ENCODE measurements at regions not wholly inside any gene's neighbourhood (a gene's known extent, or its start where the extent isn't known, plus 50 kb on each side); places are given as distances from the start of the nearest gene placed in this dataset.
"Not testable (repeated sequence)": the region's sequence is repeated elsewhere in the genome, so short reads cannot be mapped to it uniquely, and the experiment has no call there.

- H3K36me3 ChIP-seq (ENCODE audit: insufficient read depth, low read length), result no peaks in the 10 kb centered on the region
- H3K4me3 ChIP-seq (ENCODE audit: low read length), result peak overlapping the region; percentile 48
- POLR2A ChIA-PET, result no interaction called here
- Mint-ChIP-seq H3K36me3 (ENCODE audit: low read depth) (no peaks in the 10 kb centered on the region), H3K27ac (peak overlapping the region; percentile 90), H3K4me3 (peak overlapping the region; percentile 78), H3K9me3 (no peaks in the 10 kb centered on the region), H3K4me1 (ENCODE audit: low read depth) (peaks cover 50% of the 10 kb centered on the region), H3K27me3 (no peaks in the 10 kb centered on the region)
- H3K27me3 ChIP-seq (ENCODE audit: control insufficient read depth in 1 of 2, insufficient read depth in 2 of 2, low read length in 2 of 2), result no peaks in the 10 kb centered on the region
- DNase-seq (no peak), ATAC-seq (ENCODE audit: poor library complexity) (no peak)
- TF ChIP-seq CTCF (IDR thresholded peaks at IDR 0.05), result no peak
- H3K4me1 ChIP-seq (ENCODE audit: insufficient read depth, low read length), result peaks cover 25% of the 10 kb centered on the region
- CTCF ChIA-PET, result interaction anchor here (1.0 to 1.2 kb wide), 2 partner anchors 21 to 187 kb away, joined by 3 to 4 read pairs; no protein-coding TSS in a partner anchor
- intact Hi-C loops (cut with DNase I, micrococcal nuclease), result no loop called here
- H3K9me3 ChIP-seq (ENCODE audit: control insufficient read depth in 1 of 2, insufficient read depth in 1 of 2, low read length in 2 of 2), result no peaks in the 10 kb centered on the region
- no peak overlapping the region for H3K27ac ChIP-seq (ENCODE audit: low read depth in 1 of 2, low read length in 2 of 2)
Measured at GRCh38 chr14:106396999-106397398, 870.6 kb downstream of the TMEM121 start.

- H3K4me3 Mint-ChIP-seq; H3K27ac Mint-ChIP-seq; H3K9me3 ChIP-seq (ENCODE audit: control insufficient read depth in 1 of 2, insufficient read depth in 1 of 2, low read length in 2 of 2); H3K27ac ChIP-seq (ENCODE audit: low read depth in 1 of 2, low read length in 2 of 2); H3K9me3 Mint-ChIP-seq; POLR2A ChIA-PET; H3K27me3 Mint-ChIP-seq; H3K36me3 Mint-ChIP-seq (ENCODE audit: low read depth); H3K36me3 ChIP-seq (ENCODE audit: insufficient read depth, low read length); H3K27me3 ChIP-seq (ENCODE audit: control insufficient read depth in 1 of 2, insufficient read depth in 2 of 2, low read length in 2 of 2); intact Hi-C loops (cut with DNase I, micrococcal nuclease): not testable (repeated sequence)
- CTCF ChIA-PET, result interaction anchor here (0.7 to 1.5 kb wide), 2 partner anchors 10 to 18 kb away, joined by 3 to 7 read pairs; no protein-coding TSS in a partner anchor
- ATAC-seq (ENCODE audit: poor library complexity), result peak; percentile 46
- peaks cover 41% of the 10 kb centered on the region for H3K4me1 Mint-ChIP-seq (ENCODE audit: low read depth)
- Histone ChIP-seq H3K4me3 (ENCODE audit: low read length) (peak overlapping the region; percentile 48), H3K4me1 (ENCODE audit: insufficient read depth, low read length) (peaks cover 20% of the 10 kb centered on the region)
- DNase-seq, result peak in 5 of 14 experiments; percentile 35 to 63 (median 60)
Measured at GRCh38 chr14:106398931-106399331, 872.5 kb downstream of the TMEM121 start.

GRCh38 chr14:106401316-106401715 lies 874.9 kb downstream of the TMEM121 start:
- not testable (repeated sequence) for H3K36me3 ChIP-seq (ENCODE audit: insufficient read depth, low read length); ATAC-seq (ENCODE audit: poor library complexity)

GRCh38 chr14:106410229-106410628 lies 883.8 kb downstream of the TMEM121 start:
- intact Hi-C loops (cut with DNase I, micrococcal nuclease), result not testable (repeated sequence)

More at GRCh38 chr14:106401316-106401715, 874.9 kb downstream of the TMEM121 start:
- H3K27ac ChIP-seq (ENCODE audit: low read depth in 1 of 2, low read length in 2 of 2); H3K27me3 Mint-ChIP-seq; H3K36me3 Mint-ChIP-seq (ENCODE audit: low read depth); H3K4me3 ChIP-seq (ENCODE audit: low read length); intact Hi-C loops (cut with DNase I, micrococcal nuclease); CTCF ChIA-PET; H3K27ac Mint-ChIP-seq; H3K27me3 ChIP-seq (ENCODE audit: control insufficient read depth in 1 of 2, insufficient read depth in 2 of 2, low read length in 2 of 2); DNase-seq; H3K4me3 Mint-ChIP-seq; POLR2A ChIA-PET; H3K9me3 Mint-ChIP-seq; H3K9me3 ChIP-seq (ENCODE audit: control insufficient read depth in 1 of 2, insufficient read depth in 1 of 2, low read length in 2 of 2): not testable (repeated sequence)
- peaks cover 17% of the 10 kb centered on the region for H3K4me1 Mint-ChIP-seq (ENCODE audit: low read depth)
- H3K4me1 ChIP-seq (ENCODE audit: insufficient read depth, low read length), result peaks cover 10% of the 10 kb centered on the region

More at GRCh38 chr14:106410229-106410628, 883.8 kb downstream of the TMEM121 start:
- H3K4me3 Mint-ChIP-seq; H3K36me3 Mint-ChIP-seq (ENCODE audit: low read depth); H3K27me3 Mint-ChIP-seq; H3K4me3 ChIP-seq (ENCODE audit: low read length); H3K27ac Mint-ChIP-seq; H3K4me1 ChIP-seq (ENCODE audit: insufficient read depth, low read length); H3K4me1 Mint-ChIP-seq (ENCODE audit: low read depth); POLR2A ChIA-PET; H3K27ac ChIP-seq (ENCODE audit: low read depth in 1 of 2, low read length in 2 of 2); H3K27me3 ChIP-seq (ENCODE audit: control insufficient read depth in 1 of 2, insufficient read depth in 2 of 2, low read length in 2 of 2); H3K36me3 ChIP-seq (ENCODE audit: insufficient read depth, low read length); H3K9me3 Mint-ChIP-seq; H3K9me3 ChIP-seq (ENCODE audit: control insufficient read depth in 1 of 2, insufficient read depth in 1 of 2, low read length in 2 of 2): not testable (repeated sequence)
- DNase-seq, result peak in 10 of 14 experiments; percentile 14 to 57 (median 40)
- peak; percentile 69 for TF ChIP-seq CTCF (IDR thresholded peaks at IDR 0.05)
- CTCF ChIA-PET, result interaction anchor here (1.7 to 1.9 kb wide), 2 partner anchors 11 to 15 kb away, joined by 5 to 6 read pairs; no protein-coding TSS in a partner anchor
- peak; percentile 39 for ATAC-seq (ENCODE audit: poor library complexity)

Data from CD4-positive, alpha-beta T cell (primary cell).